ENCODE measurements at regions not wholly inside any gene's neighbourhood (a gene's known extent, or its start where the extent isn't known, plus 50 kb on each side); places are given as distances from the start of the nearest gene placed in this dataset.

GRCh38 chr15:36265422-36265821 is 314.0 kb upstream of the CDIN1 start:
- no peak for DNase-seq

DNA sequence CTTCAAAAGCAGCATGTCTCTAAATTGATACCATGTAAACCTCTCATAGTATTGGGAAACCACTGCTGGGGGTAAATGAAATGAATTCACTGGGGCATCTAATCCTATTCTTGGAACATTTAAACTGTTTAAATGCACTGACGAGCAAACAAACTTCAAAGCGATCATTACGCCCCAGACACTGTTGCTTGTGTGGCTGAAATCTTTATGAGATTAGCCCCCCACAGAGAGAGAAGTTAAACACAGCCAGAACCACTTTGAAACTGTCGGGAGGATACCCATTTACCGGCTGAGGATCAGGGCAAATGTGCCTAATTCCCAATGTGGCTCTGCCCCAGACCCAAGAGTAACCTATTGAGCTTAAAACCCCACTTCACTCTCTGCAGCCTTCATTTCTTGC is 308.4 kb upstream of the CDIN1 start:
- no peak for DNase-seq

- DNase-seq, result no peak
Measured at GRCh38 chr15:36275656-36276055, 303.8 kb upstream of the CDIN1 start.

DNA sequence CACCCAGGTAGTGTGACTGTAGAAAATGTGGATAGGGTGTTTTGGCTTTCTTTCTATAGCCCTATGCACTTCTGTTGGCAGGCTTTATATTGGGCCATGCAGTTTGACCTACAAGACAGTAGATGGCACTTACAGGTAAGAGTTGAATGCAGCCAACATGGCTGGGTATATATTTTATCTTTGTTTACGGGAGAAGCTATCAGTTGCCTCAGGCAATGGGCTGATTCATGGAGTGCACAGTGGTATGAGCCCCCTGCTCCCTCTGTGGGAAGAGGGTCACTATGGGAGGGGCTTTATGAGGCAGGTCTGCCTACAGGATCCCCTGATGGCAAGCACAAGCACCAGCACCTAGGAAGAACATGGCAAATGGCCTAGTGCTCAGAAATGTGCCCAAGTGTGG is 301.2 kb upstream of the CDIN1 start:
- no peak for DNase-seq

GRCh38 chr15:36282821-36283220 is 296.6 kb upstream of the CDIN1 start:
- no peak for DNase-seq

DNA sequence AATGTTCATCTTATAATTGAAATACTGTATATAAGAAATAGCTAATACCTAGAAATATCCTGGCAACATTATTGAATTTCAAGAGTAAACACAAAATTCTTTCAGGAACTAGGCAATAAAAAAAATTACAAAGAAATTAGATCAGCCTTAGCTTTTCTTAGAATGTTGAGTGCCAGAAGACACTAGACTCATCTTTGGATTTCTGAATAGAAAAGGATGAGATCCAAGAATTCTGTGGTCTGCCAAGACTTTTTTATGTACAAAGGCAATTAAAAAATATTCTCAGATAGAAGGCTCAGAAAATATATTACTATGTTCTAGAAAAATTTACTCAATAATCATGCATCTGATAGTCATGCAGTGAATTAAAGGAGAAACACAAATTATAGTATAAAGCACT is 294.5 kb upstream of the CDIN1 start:
- no peak for DNase-seq

GRCh38 chr15:36291501-36291900 is 287.9 kb upstream of the CDIN1 start:
- DNase-seq, result no peak

GRCh38 chr15:36294359-36294758 is 285.1 kb upstream of the CDIN1 start:
- DNase-seq, result no peak

GRCh38 chr15:36301947-36302346 is 277.5 kb upstream of the CDIN1 start:
- no peak for DNase-seq

DNA sequence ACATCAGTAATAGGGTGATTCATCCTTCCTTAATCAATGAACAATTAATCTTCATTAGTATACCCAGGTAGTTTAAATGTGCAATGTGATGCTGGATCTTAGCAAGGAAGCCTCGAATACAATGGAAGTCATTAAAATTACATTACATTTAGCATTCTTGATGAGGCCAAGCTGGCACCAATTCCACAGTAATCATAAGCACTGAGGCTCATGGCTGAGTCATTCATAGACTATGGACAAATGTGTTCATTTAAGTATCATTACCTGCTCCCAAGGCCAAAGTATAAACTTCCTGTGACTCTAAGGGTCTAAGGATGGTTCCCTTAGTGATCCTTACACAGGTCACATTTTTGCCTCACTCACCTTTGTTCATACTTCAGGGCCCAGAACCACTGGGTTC is 266.4 kb upstream of the CDIN1 start:
- DNase-seq, result no peak

DNA sequence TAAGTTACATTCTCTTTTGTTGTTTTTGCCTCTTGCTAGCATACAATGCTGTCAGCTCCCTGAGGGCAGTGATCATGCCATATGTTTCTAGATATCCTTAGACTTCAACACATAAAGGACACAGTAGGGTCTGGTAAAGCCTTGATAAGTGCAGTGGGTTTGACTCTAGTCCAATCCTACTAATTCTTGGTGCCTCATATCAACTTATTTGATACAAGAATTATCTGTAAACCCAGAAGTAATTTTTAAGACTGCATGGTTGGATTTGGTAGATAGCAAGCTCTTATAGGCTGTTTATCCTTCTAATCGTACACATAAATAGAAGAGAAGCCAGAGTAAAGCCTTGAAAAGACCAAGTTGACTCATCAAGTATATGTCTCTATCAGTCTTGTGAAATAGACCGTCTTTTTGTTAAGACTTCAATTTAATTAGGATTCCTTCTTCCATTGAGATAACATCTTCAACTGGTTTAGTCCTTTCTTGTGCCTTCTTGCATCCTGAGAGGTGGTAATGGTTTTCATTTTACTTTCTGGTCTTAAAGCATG is 265.6 kb upstream of the CDIN1 start:
- no peak for DNase-seq

- no peak for DNase-seq
Measured at GRCh38 chr15:36315649-36316048, 263.8 kb upstream of the CDIN1 start.

DNA sequence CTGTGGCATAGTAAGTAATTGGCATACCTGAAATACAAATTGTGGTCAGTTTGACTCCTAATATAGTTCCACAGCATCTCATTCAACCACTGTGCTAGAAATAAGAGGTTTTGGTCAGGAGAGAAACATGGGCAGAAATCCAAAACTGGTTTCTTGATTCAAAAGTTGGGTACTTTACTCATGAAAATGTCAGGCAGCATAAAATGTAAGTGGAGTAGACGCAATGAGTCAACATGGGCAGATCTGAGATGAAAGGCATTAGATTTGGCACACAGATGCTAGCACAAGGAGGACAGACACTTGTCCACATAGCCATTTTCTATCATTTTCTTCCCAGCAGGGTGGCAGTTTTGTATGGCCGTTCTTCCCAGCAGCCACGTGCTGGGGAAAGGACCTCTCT is 255.8 kb upstream of the CDIN1 start:
- DNase-seq, result no peak

- no peak for DNase-seq
Measured at GRCh38 chr15:36325206-36325605, 254.2 kb upstream of the CDIN1 start.

DNA sequence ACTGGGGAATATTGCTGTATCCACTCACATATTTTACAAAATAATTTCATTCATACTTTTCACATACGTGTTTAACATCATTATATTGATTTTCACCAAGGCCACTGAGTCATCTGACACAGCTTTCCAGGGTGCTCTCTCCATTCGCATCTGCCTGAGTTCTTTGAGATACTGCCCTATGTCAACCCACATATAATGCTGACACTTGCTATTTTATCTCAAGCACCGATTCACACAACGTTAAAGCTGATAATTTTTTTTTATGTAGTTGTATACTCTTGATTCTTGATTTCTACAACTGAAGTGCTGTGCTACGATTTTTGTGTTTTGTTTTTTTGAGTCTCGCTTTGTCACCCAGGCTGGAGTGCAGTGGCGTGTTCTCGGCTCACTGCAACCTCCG is 249.8 kb upstream of the CDIN1 start:
- no peak for DNase-seq

DNA sequence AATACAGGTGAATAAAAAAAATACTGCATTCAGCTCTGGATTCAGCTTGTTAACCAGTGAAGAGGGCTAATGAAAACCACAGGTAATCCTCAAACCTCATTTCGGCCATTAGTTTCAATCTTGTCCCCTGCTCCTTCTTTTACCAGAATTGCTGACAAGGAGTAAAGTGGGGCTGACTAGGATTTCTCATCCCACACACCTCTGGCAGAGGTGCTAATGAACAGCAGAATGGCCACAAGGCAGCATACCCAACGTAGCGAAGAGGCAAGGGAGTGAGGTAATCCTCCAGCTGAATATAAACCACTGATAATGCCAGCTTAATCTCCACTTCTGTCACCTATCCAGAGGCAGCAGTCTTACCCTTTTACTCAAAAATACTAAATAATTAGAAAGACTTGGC is 248.8 kb upstream of the CDIN1 start:
- DNase-seq, result no peak

DNA sequence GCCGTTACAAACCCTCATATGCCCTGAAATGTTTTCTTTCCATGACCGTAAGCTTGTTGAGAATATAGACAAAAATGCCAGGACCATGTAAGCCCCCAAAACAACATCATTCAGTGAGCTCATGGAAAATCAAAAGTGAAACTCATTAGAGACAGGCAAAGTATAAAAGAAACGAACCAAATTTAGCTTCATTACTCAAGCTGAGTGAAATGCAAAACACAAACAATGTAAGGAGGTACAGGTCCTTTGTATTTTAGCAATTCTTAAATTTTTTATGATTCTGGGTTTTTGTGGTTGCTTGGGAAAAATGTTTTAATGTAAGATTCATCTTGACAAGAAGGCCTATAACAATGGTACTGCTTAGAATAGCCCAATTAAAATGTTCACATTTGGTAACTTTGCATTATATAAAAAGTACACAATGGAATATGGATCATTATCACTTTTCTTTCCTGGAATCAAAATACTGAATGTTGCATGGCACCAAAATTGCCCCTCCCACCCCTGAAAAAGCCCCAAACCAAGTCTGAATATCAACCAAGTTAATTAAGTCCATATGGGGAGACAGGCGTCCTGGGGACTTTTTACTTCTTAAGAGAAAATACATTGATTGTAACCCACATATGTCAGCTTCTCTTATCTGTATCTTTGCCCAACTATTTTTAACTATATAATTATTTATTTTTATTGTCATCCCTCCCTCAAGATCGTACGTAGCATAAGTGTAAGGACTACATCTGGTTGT is 247.7 kb upstream of the CDIN1 start:
- no peak for DNase-seq

DNA sequence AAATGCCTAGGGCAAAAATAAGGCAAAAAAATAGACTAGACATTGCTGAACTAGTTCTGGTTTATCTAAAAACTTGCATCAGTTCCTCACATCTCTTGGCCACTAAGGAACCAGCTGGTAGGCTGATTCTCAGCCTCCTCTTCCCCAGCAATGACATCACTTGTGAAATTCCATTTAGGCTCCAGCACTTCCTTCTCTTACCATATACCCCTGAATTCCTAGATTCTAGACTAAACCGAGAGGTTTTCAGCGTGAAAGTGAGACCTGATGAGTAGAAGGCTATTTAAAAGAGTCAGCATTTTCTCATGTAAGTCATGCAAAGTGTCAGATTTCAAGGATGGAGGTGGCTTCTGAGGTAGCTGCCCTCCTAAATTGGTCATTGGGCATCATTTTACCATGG is 247.1 kb upstream of the CDIN1 start:
- no peak for DNase-seq

GRCh38 chr15:36332896-36333295 is 246.5 kb upstream of the CDIN1 start:
- DNase-seq, result no peak

GRCh38 chr15:36334059-36334458 is 245.4 kb upstream of the CDIN1 start:
- no peak for DNase-seq

GRCh38 chr15:36335224-36335623 is 244.2 kb upstream of the CDIN1 start:
- DNase-seq, result no peak

- no peak for DNase-seq
Measured at GRCh38 chr15:36335659-36336058, 243.8 kb upstream of the CDIN1 start.

DNA sequence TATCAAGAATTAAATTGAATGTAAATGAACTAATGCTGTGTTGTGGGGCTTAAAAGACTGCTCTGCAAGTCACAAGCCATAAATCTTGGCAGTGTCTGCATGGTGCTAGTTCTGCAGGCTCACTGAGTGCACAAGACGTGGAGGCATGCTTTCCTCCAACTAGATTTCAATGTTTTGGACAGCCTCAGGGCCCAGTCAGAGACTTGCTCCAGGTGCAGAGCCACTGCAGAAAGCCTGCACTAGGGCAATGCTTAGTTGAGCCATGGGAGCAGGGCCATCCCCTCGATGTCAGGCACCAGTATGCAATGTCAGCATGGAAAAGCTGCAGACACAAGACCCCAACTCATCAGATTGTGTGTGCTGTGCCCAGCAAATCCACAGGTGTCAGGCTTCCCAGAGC is 234.5 kb upstream of the CDIN1 start:
- DNase-seq, result no peak

DNA sequence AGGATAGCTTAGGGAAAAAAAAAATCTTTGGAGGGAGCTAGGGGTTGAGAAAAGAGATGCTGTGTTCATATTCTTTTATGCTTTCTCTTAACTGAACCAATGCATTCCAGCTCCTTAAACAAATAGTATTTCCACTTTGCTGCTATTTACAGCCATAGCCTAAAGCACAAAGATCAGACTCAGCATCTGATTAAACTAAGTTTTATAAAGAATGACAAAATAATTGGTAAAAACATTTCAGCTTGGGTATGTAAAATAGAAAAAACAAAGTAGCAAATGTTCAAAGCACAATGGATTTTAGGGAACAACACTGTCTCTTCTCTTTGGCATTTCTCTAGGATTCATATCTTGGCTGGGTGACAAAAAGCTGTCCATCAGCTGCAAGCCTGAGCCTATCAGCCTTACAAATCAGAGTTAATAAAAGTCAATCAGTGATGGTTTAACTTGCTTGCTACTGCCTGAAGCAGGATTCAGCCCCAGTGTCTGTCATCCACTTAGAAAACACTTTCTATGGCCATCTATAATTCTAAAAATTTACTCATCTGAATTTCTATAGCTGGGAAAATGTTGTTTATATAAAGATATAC is 232.1 kb upstream of the CDIN1 start:
- no peak for DNase-seq
